ENCODE measurements at regions not wholly inside any gene's neighbourhood (a gene's known extent, or its start where the extent isn't known, plus 50 kb on each side); places are given as distances from the start of the nearest gene placed in this dataset.

DNA sequence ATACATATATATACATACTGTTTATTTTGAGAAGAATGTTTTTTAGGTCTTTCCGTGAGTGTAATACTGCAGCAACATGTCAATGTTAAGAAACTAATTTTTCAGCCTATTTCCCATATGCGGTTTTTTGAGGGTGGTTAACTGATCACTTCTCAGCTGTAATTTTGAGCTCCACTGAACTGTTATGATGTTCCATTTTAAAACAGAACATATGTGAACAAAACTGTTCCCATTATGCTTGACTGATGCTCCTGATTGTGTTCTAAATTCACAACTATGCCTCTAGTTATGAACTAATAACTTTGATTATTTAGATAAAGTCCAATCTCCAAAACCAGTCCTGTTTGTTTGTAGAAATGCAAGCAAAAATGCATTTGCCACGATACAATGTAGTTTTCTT, 511.2 kb upstream of the FSIP2 start:
- TF ChIP-seq, protein P1, sequence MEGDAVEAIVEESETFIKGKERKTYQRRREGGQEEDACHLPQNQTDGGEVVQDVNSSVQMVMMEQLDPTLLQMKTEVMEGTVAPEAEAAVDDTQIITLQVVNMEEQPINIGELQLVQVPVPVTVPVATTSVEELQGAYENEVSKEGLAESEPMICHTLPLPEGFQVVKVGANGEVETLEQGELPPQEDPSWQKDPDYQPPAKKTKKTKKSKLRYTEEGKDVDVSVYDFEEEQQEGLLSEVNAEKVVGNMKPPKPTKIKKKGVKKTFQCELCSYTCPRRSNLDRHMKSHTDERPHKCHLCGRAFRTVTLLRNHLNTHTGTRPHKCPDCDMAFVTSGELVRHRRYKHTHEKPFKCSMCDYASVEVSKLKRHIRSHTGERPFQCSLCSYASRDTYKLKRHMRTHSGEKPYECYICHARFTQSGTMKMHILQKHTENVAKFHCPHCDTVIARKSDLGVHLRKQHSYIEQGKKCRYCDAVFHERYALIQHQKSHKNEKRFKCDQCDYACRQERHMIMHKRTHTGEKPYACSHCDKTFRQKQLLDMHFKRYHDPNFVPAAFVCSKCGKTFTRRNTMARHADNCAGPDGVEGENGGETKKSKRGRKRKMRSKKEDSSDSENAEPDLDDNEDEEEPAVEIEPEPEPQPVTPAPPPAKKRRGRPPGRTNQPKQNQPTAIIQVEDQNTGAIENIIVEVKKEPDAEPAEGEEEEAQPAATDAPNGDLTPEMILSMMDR (IDR thresholded peaks at IDR 0.05; ENCODE audit: poor library complexity, severe bottlenecking): no peak
- no peak overlapping the region for H3K27ac ChIP-seq (ENCODE audit: poor library complexity, severe bottlenecking)
- H3K4me1 ChIP-seq (ENCODE audit: insufficient read depth, poor library complexity, severe bottlenecking): no peaks in the 10 kb centered on the region
- H3K4me3 ChIP-seq (ENCODE audit: severe bottlenecking): no peak overlapping the region
- ATAC-seq (ENCODE audit: low read depth) (no peak), DNase-seq (ENCODE audit: low spot score) (no peak)
- H3K36me3 ChIP-seq (ENCODE audit: low read depth): no peaks in the 10 kb centered on the region
- no peaks in the 10 kb centered on the region for H3K9me3 ChIP-seq (ENCODE audit: severe bottlenecking)
- H3K27me3 ChIP-seq (ENCODE audit: insufficient read depth, poor library complexity, severe bottlenecking): no peaks in the 10 kb centered on the region

DNA sequence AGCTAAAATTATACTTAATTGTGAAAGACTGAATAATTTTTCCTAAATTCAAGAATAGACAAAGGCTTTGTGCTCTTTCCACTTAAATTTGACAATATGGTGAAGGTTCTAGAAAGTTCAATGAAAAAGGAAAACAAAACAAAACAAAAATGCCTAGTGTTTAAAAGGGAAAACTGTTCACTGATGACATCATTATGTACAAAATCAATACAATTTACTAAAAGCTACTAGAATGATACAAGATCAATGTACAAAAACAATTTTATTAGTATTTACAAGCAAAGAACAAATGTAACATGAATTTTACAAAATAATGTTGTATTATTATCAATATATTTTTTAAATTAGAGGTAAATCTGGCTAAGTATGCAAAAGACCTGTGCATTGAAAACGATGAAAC, 499.1 kb upstream of the FSIP2 start:
- Histone ChIP-seq H3K27ac (ENCODE audit: poor library complexity, severe bottlenecking) (no peak overlapping the region), H3K4me1 (ENCODE audit: insufficient read depth, poor library complexity, severe bottlenecking) (no peaks in the 10 kb centered on the region), H3K4me3 (ENCODE audit: severe bottlenecking) (no peak overlapping the region), H3K36me3 (ENCODE audit: low read depth) (no peaks in the 10 kb centered on the region), H3K27me3 (ENCODE audit: insufficient read depth, poor library complexity, severe bottlenecking) (no peaks in the 10 kb centered on the region), H3K9me3 (ENCODE audit: severe bottlenecking) (no peaks in the 10 kb centered on the region)
- DNase-seq (ENCODE audit: low spot score) (no peak), ATAC-seq (ENCODE audit: low read depth) (no peak)
- TF ChIP-seq, protein P1 (IDR thresholded peaks at IDR 0.05; ENCODE audit: poor library complexity, severe bottlenecking): no peak

DNA sequence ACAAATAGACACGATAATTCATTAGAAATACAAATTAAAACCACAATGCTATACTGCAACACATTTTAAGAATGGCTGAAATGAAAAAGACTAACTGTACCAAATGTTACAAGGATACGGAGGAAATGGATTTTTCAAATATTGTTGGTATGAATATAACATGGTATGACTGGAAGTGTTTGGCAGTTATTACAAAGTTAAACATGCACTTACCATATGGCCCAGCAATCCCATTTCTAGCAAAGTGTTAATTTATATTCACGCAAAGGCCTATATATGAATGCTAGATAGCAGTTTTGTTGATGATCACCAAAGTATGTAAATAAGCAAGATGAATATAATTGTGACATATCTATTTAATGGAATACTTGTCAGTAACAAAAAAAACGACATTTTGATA, 497.8 kb upstream of the FSIP2 start:
- H3K36me3 ChIP-seq (ENCODE audit: low read depth): no peaks in the 10 kb centered on the region
- no peak overlapping the region for H3K4me3 ChIP-seq (ENCODE audit: severe bottlenecking)
- H3K27me3 ChIP-seq (ENCODE audit: insufficient read depth, poor library complexity, severe bottlenecking): no peaks in the 10 kb centered on the region
- no peaks in the 10 kb centered on the region for H3K9me3 ChIP-seq (ENCODE audit: severe bottlenecking)
- DNase-seq (ENCODE audit: low spot score) (no peak), ATAC-seq (ENCODE audit: low read depth) (no peak)
- no peaks in the 10 kb centered on the region for H3K4me1 ChIP-seq (ENCODE audit: insufficient read depth, poor library complexity, severe bottlenecking)
- TF ChIP-seq, protein P1 (IDR thresholded peaks at IDR 0.05; ENCODE audit: poor library complexity, severe bottlenecking): no peak
- H3K27ac ChIP-seq (ENCODE audit: poor library complexity, severe bottlenecking): no peak overlapping the region

DNA sequence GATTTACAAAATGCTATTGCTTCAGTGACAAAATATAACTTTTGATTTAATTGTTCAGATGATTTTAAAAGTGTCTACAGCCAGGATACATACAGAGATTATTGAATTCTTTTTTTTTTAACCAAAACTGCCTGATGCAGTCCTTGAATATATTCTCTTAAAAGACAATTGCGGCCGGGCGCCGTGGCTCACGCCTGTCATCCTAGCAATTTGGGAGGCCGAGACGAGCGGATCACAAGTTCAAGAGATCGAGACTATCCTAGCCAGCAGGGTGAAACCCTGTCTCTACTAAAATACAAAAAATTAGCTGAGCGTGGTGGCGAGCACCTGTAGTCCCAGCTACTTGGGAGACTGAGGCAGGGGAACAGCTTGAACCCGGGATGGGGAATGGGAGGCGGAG, 497.0 kb upstream of the FSIP2 start:
- Histone ChIP-seq H3K4me1 (ENCODE audit: insufficient read depth, poor library complexity, severe bottlenecking) (no peaks in the 10 kb centered on the region), H3K9me3 (ENCODE audit: severe bottlenecking) (no peaks in the 10 kb centered on the region), H3K27ac (ENCODE audit: poor library complexity, severe bottlenecking) (no peak overlapping the region), H3K4me3 (ENCODE audit: severe bottlenecking) (no peak overlapping the region), H3K27me3 (ENCODE audit: insufficient read depth, poor library complexity, severe bottlenecking) (no peaks in the 10 kb centered on the region), H3K36me3 (ENCODE audit: low read depth) (no peaks in the 10 kb centered on the region)
- ATAC-seq (ENCODE audit: low read depth) (no peak), DNase-seq (ENCODE audit: low spot score) (no peak)
- TF ChIP-seq, protein P1 (IDR thresholded peaks at IDR 0.05; ENCODE audit: poor library complexity, severe bottlenecking): no peak

DNA sequence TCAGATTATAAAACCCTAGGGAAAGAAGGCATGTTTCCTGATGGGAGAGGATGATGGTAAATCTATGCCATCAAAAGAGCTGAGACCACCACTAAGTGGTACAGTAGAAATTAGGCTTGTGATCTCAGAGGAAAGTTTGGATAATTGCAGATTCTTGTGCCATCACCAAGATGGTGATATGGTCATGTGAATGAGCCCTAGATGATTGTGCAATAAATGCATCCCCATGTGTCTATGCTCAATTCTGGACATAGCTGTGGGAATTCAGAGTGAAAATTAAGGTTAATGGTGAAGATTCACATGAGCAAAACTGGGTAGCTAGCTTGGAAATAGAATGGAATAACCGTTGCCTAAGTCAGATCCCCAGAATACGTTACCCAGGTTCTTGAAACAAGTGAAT, 496.1 kb upstream of the FSIP2 start:
- ATAC-seq (ENCODE audit: low read depth) (no peak), DNase-seq (ENCODE audit: low spot score) (no peak)
- Histone ChIP-seq H3K4me3 (ENCODE audit: severe bottlenecking) (no peak overlapping the region), H3K27me3 (ENCODE audit: insufficient read depth, poor library complexity, severe bottlenecking) (no peaks in the 10 kb centered on the region), H3K9me3 (ENCODE audit: severe bottlenecking) (no peaks in the 10 kb centered on the region), H3K36me3 (ENCODE audit: low read depth) (no peaks in the 10 kb centered on the region), H3K4me1 (ENCODE audit: insufficient read depth, poor library complexity, severe bottlenecking) (no peaks in the 10 kb centered on the region), H3K27ac (ENCODE audit: poor library complexity, severe bottlenecking) (no peak overlapping the region)
- TF ChIP-seq, protein P1 (IDR thresholded peaks at IDR 0.05; ENCODE audit: poor library complexity, severe bottlenecking): no peak
